ENCODE measurements at regions not wholly inside any gene's neighbourhood (a gene's known extent, or its start where the extent isn't known, plus 50 kb on each side); places are given as distances from the start of the nearest gene placed in this dataset.

DNA sequence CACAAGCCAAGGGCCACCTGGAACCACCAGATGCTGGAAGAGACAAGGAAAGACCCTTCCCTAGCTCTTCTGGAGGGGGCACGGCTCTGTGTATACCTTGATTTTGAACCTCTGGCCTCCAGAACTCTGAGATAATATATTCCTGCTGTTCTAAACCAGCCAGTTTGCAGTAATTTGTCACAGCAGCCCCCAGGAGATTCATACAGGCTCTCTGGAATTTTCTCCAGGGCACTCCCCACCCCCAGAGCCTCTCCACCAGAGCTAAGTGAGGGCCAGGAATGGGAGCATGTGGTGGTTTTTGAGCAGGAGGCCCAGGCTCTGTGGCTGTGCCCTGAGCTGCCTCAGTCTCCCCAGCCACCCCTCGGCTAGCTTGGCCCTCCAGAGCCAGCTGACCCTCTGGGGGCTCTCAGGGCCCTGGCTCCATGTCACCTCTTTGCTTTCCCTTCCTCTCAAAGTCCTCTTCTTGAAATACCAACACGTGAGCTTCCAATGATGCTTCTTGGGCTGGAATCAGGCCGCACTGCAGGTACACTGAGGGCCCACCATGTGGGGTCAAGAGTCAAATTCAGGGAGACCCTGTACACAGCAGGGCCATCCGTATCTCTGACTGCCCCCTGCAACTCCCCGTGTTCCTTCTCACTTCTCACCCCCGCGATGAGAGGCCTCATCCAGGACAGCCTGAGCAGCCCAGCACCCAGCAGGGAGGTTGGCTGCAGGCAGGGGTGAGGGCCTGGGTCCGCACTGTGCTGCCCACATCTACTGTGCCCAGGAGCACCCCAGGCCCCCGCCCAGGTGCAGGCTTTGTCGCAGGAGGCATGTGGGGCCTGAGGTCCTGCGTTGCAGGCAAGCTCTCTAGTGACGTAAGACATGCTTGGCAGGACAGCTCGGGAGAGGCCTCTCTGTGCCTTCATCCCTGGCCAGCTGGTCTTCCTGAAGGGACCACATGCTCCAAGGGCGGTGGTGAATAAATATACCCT is 155.5 kb downstream of the ANKRD60 start:
- TF ChIP-seq, protein P1, sequence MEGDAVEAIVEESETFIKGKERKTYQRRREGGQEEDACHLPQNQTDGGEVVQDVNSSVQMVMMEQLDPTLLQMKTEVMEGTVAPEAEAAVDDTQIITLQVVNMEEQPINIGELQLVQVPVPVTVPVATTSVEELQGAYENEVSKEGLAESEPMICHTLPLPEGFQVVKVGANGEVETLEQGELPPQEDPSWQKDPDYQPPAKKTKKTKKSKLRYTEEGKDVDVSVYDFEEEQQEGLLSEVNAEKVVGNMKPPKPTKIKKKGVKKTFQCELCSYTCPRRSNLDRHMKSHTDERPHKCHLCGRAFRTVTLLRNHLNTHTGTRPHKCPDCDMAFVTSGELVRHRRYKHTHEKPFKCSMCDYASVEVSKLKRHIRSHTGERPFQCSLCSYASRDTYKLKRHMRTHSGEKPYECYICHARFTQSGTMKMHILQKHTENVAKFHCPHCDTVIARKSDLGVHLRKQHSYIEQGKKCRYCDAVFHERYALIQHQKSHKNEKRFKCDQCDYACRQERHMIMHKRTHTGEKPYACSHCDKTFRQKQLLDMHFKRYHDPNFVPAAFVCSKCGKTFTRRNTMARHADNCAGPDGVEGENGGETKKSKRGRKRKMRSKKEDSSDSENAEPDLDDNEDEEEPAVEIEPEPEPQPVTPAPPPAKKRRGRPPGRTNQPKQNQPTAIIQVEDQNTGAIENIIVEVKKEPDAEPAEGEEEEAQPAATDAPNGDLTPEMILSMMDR (conservative IDR thresholded peaks at IDR 0.05), result no peak
- TF ChIP-seq ZFX (IDR thresholded peaks at IDR 0.05), result no peak
